Pons (tissue), 1 donor: ENCODE measurements at regions not wholly inside any gene's neighbourhood (a gene's known extent, or its start where the extent isn't known, plus 50 kb on each side); places are given as distances from the start of the nearest gene placed in this dataset.

Experiments
- DNase-seq: peaks from one replicate; pipeline ENCODE4 v3.0.0-alpha.2; 2016; ENCODE audit warnings: low spot score

DNA sequence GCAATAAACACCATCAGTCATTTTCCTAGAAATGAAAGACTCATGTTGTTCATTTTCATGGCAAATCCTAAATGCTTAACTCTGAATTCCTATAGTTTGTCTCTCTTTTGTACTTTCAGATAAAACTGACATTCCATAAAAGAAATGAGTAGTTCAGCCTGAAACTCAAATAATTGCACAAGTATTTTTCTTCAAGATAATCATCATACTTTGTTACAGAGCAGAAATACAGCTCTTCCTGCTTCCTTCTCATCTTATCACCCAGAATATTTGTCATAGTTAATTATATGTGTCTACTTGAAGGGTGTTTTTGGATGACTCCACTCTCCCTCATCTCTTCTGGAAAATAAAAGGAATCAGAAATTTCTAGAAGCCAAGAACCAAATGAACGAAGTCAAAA, 141.1 kb downstream of the HNMT start:
- DNase-seq: no peak

DNA sequence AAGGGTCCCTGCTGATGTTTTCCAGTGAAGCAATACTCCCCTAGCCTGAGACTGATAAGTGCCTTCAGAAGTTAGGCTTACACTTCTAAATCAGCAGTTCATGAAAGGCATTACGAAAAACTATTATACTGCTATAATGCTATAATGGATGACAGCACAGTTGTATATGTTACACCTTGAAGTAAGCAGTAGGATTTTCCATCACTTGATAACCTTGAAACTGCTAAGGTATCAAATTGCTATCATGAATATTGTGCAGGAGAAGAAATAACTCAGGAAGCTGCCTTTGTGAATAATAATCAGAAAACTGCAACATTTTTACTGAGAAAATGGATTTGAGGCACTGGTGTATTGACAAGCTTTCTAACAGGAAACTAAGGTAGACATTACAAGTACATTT, 142.3 kb downstream of the HNMT start:
- DNase-seq: no peak

DNA sequence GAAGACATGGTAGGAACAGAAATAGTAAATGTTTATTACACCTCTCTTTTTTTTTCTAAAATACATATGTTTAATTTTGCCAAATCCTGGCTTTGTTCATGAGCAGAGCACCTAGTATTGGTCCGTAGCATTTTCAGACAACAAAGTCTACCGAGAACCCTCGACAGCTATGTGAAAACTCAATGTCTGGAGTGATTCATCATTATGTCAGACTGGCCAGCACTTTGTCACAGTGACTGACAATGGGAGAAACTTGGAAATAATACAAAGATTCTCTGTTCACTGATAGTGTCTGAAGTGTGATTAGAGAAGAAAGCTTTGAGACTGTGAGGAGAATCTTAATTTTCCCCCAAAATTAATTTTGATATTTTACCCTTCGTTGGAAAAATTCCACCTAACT, 143.0 kb downstream of the HNMT start:
- DNase-seq: peak; percentile 18

DNA sequence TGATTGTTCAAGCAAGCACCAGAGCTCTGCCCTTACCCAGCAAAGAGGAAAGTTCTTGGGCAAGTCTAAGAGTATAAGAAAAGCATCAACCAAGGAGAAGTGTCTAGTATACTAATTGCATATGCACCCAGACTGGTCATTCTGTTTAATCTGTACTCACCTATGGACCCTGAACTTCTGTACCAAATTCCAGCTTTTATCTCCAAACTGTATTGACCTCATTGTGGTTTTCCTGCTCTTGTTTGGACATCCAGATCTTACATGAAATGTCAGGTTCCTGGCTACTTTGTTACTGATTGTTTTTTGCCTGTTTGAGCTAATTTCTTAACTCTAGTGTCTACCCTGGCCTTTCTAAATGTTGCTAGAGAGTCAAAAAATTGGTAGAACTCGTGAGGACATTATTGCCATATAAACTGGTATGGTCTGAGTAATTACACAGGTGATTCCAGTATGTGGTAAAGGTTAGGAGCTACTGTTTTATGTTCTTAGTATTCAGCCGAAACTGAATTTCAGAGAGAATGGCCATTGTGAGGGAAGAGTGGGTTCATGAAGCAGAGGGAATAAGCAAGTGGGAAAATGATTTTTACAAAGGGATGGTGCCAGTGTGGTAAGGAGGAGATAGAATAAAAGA, 146.3 kb downstream of the HNMT start:
- no peak for DNase-seq

DNA sequence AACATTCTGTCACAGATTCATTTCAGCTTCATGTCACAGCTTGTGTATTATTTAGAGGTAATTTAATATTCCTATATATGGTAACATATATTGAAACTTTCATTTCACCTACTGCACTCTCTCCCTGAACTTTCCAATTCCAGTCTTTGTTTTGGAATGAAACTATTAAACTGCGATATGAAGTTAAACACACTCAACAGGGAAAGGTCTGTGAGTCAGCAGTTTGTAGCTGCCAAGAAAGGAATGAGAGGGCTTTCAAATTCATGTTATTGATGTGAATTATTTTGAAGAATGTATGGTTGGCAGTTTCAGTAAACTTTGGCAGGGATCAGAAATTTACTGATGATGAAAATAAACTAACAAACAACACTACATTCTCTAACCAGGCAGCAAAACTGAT, 148.3 kb downstream of the HNMT start:
- no peak for DNase-seq

DNA sequence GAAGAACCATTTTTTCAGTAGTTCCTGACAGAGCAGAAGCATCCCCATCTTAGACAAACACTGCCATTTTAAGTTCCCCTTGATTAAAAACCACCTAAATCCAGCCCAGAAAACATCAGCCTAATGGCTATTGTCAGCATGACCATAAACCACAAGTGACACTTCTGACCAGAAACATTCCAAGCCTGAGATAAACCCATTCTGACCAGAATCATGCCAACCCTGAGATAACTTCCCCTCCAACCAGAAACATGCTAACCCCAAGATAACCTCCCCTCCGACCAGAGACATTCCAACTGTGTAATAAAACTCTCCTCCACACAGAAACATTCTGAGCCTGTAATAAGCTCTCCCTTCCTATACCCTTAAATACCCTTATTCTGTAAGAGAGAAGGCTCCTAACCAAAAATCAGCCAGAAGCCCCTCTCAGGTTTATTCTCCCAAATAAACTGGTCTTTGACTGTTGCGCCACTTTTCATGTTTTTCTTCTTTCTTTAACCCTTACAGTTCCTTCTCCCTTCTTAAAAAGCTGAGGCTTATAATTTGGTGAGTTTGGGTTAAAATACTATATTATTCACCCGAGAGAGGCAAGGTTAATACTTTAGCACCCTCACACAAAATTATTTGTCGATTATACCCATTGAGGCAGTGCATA, 149.7 kb downstream of the HNMT start:
- DNase-seq: no peak

DNA sequence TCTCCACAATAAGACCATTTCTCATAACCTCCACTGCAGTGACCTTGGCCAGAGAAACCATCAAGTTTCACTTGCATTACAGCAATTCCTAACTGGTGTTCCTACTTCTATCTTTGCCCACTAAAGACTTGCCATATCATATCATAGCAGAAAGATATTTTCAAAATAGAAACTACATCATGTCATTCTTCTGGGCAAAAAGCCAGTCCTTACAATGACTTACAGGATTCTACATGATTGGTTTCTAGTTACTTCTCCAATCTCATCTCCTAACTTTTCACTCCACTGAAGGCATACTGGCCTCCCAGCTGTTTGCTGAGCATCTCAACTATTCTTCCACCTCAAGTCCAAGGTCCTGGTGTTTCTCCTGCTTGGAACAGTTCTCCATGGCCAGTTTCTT, 151.4 kb downstream of the HNMT start:
- no peak for DNase-seq

DNA sequence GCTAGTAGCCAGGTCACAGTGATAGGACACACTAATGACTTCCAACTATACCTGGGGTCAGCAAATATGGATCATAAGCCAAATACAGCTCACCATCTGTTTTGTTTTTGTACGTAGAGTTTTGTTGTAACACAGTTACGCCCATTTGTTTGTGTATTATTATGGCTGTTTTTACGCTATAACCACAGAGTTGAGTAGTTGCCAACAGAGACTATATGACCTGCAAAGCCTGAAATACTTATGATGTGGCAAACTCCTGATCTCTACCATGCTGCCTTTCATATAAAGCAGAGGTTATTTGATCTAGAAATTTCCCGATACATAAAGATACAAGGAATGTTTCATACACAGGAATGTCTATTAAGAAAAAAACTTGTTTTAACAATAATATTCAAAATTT, 152.2 kb downstream of the HNMT start:
- DNase-seq: no peak

DNA sequence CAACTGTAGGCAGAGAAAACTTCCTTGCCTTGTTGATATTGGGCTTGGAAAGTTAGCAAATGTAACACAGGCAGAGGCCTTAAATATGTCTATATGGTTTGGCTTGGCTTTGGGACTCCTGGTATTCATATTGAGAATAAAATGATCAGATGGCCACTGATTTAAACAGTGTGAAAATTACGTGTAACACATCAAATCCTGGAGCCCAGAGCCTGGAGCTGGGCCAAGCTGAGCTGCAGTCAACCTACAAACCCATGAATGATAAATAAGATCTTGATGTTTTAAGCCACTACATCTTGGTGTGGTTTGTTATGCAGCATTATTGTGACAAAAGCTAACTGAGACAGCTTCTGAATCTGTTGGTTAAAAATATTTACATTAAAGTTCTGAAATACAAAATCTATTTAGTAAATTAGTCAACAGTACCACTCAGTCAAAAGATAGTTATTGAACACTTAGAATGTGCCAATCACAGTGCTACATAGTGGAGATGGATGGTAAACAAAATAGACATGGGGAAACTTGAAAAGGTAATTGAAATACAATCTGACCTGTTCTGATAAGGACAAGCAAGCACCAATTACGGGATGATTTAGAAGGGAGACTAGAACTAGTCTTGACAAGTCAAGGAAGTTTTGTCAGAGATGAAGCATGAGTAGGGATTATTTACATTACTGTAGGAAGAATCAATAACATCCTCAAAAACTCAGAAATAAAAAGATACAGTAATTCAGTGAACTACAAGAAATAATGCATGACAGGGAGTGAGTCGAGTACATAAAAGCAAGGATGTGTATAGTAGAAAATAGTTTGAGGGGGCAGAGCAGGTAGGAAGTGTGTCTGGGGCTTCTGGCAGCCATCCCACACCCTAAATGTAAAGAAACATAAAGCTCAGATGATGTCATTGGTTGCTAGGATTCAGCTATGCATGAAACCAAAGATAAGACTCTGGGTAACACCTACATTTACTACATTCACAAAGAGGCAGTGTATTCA, 157.7 kb downstream of the HNMT start:
- DNase-seq: no peak

DNA sequence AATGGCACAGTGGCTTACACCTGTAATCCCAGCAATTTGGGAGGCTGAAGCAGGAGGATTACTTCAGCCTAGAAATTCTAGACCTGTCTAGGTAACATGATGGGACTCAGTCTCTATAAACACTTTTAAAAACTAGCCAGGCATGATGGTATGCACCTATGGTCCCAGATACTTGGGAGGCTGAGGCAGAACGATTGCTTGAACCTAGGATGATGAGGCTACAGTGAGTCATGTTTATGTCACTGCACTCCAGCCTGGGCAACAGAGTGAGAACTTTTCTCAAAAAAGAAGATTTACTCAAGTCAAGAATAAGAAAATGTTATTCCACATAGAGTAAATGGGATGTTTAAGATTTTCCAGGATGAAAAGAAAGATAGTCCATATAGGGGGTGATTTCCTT, 158.6 kb downstream of the HNMT start:
- DNase-seq: no peak

DNA sequence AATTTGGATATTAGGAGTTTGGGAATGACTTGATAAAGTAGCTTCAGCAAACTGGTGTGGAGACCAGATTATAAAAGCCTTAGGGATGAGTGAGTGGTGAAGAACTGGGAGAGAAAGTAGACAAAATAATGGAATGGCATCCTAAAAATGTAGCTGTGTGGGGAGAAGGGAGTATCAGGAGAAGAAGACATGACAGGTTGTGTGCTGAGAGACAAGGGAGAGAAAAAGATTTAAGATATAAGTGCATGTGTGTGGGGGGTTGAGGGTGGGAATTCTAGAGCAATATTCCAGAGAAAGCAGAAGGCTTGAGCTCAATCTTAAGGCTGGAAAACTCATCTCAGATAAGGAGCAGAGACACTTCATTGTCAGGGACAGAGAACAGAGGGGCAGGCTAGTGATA, 159.5 kb downstream of the HNMT start:
- DNase-seq: no peak

DNA sequence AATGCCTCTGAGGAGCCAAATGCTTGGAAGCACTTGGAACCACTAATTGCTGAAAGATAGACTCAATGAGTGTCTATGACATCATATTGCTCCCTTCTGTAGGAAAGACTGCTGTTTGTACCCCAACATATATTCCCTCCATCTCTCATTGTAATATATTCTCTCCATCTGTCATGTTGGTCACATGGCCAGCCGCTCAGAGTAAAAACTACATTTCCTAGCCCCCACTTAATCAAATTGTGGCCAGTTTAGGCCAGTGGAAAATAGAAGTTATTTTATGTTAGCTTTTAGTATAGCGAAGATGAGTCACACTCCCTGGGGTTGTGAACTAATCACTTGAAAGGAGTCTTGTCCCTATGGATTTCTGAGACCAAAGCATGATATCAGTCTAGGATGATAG, 160.2 kb downstream of the HNMT start:
- no peak for DNase-seq

DNA sequence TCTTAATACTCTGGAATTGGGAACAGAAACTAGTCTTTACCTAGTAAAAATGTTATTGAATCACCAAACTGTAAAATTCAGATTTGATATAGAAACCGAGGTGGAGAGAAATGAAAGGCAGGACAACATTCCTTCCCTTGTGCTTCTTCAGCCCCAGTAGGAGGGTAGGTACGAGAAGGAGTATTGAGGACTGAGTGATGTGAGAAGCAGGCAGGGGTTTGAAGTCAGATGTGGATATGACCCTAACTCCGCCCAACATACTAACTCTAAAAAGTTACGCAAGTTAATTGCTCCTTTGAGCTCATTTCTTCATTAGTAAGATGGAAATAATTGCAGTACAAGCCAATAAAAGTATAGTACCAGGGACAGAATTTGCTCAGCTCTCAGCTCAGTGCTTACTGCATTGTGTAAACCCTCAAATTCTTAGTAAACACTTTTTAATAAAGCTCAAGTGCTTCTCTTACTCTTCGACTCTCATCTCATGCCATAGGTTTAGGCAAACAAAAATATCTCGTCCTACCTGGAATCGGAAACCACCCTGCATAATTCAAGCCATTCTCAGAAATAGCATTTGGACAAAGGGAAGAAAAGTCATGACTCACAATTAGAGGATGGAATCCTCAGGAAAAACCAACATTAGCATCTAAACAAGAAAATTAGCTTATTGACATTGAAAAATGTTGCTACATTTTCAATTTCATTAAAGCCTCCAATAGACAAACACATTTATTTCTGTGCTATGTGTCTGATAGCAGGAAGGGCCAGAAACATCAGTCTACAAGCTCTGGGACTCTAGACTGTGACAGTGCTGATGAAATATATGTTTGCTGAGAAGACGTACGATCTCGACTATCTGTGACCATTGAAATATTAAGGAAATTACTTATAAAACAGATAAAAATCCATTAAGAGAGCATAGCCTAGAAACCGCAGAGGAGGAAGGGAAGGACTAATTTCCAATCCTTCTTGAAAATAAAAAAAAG, 161.3 kb downstream of the HNMT start:
- no peak for DNase-seq

DNA sequence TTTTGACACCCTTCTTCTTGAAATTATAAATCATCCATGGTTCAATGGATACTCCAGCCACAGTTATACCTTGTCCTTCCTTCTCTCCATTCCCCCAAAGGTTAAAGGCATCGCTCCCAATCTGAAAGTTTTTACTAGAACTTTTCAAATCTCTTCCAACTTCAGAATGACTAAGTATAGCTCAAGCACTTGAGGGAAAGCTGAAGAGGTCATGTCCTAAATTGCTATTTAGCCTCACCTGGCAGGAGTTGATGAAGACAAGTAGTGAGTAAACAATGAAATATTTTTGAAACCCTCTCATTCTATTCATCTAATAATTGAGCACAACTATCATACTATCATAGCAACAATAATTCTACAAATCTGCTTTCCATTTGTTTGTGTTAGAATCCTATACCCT, 167.8 kb downstream of the HNMT start:
- no peak for DNase-seq

DNA sequence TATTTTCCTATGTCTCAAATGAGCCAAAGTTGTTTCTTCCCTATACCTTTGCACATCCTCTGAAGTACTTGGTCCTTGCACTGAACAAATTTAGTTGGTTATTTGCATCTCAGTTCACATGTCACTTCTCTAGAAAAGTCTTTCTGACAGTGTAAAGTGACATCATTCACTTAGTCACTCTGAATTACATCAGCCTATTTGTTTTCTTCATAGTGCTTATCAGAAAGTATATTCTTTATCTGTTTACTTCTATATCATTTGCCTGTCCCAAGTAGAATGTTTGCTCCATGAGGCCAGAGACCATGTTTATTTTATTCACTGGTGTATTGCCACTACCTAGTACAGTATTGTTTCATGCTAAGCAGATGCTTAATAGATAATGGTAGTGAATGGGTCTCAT, 173.7 kb downstream of the HNMT start:
- no peak for DNase-seq

DNA sequence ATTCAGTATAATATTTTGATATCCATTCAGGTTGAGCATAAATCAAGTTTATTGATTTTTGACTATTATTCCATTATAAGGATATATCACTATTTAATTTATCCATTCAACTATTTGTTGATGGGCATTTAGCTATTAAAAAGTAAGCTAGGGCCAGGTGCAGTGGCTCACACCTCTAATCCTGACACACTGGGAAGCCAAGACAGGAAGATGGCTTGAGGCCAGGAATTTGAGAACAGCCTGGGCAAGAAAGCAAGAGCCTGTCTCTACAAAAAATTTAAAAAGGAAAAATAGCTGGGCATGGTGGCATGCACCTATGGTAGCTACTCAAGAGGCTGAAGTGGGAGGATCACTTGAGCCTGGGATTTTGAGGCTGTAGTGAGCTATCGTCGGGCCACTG, 183.5 kb downstream of the HNMT start:
- DNase-seq: no peak

DNA sequence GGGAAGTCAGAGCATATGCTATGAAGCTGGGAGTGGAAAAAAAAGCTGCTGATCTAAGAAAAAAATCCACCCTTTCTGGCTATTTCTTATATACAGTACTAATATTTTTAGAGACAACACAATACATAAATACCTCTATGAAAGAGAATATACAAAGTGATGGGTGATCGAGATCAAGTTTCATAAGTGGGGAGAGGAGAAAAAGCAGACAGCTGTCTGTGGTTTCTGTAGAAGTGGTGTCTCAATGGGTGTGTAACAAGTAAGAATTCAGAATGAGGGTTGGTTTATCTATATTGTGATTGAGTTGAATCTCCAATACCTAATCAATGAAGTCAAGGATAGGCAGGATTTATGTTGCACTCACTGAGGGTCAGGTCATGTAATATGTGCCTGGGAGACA, 191.0 kb downstream of the HNMT start:
- no peak for DNase-seq

DNA sequence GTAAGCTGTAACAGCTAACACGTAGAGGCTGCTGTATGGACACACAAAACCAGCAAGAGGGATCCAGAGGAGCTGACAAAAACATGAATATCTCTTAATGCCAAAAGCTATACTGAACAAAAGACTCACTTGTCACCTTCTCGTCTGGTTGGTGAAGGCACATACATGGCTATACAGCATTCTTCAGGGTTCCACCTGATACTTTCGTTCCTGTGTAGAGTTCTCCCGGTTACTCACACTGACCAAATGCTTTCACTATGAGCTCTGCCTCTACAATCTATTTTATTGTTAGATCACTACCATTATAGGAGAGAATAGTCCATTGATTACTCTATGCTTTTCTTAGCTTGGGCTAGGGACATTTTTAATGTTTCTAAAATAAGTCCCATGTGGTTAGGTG, 193.1 kb downstream of the HNMT start:
- DNase-seq: no peak

DNA sequence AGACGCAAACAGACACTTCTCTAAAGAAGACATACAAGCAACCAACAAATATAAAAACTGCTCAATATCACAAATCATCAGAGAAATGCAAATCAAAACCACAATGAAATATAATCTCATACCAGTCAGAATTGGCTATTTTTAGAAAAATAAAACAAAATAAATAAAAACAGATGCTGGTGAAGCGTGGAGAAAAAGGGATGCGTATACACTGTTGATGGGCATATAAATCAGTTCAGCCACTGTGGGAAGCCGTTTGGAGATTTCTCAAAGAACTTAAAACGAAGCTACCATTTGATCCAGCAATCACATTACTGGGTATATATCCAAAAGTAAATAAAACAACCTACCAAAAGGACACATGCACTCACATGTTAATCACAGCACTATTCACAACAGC, 206.2 kb downstream of the HNMT start:
- no peak for DNase-seq

DNA sequence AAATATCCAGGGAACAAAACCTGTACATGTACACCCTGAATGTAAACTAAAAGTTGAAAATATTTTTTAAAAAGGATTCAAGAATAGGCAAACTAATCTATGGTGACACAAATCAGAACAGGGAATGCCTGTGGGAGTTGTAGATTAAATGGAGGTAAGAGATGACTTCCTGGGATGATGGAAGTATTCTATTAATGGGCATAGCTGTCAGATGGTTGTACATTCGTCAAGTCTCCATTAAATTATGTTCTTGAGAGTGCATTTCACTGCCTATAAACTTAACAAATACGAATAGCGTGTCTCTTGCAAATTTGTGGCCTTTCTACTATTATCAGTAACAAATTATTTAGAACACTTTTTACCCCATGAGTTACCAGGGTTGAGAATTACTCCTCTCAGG, 207.0 kb downstream of the HNMT start:
- DNase-seq: no peak

DNA sequence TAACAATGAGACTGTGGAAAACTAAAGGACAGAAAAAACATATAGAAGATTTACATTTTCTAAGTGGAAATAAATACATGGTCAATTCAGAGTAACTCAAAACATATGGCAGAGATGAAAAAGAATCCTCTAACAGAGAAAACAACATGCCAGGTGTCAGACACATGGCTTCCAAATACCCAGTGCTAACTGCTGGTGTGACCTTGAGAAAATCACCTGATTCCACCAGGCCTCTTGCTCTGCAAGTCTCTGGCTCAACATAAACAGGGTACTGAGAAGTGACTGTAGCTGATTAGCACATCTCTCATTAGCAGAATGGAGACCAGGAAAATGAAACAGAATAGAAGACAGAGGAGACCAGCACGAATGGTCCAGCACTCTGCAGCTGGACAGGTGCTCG, 210.8 kb downstream of the HNMT start:
- DNase-seq: no peak

DNA sequence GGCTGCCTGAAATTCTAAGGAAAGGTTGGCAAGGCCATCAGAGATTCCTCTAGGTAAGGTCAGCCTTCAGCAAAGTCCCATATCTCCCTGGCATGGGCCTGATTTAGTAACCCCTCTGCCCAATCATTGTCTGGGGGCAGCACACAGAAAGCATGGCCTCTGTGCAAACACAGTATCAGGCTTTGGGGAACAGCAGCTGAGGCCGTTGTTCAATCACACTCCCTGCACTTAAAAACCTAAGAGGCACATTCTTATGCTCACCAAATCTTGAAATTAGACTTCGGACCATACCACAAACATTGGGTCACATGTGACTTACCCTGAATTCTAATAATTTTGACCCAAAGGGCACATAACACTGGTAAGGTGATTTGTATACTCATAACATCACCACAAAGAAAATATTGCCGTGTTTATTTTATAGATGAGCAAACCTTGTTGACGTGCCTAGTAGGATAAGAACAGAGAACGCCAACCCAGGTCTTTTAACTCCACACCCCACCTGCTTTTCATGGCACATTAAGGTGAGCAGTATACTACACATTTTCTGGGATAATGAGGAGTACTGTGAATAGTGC, 212.7 kb downstream of the HNMT start:
- no peak for DNase-seq
